ENCODE measurements at regions not wholly inside any gene's neighbourhood (a gene's known extent, or its start where the extent isn't known, plus 50 kb on each side); places are given as distances from the start of the nearest gene placed in this dataset.

DNA sequence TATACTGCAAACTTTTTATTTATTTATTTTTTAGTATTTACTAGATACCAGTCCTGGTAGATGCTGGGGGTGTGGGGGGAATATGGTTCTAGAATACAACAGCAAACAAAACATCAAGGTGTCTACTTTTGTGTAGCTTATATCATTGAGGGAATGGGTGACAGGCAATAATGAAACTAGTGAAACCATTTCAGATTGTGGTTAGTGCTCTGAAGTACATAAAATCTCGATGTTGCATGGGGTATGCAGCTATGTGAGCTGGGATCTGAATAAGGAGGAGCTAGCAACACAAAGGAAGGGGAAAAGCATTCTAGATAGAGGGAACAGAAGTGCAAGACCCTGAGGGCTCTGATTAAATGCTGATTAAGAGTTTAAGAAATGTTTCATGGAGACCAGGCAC, 103.5 kb downstream of the WT1 start:
- TF ChIP-seq POLR2A (IDR thresholded peaks at IDR 0.05) (no peak), EP300 (IDR thresholded peaks at IDR 0.05) (no peak)
- TF ChIP-seq, protein P1, sequence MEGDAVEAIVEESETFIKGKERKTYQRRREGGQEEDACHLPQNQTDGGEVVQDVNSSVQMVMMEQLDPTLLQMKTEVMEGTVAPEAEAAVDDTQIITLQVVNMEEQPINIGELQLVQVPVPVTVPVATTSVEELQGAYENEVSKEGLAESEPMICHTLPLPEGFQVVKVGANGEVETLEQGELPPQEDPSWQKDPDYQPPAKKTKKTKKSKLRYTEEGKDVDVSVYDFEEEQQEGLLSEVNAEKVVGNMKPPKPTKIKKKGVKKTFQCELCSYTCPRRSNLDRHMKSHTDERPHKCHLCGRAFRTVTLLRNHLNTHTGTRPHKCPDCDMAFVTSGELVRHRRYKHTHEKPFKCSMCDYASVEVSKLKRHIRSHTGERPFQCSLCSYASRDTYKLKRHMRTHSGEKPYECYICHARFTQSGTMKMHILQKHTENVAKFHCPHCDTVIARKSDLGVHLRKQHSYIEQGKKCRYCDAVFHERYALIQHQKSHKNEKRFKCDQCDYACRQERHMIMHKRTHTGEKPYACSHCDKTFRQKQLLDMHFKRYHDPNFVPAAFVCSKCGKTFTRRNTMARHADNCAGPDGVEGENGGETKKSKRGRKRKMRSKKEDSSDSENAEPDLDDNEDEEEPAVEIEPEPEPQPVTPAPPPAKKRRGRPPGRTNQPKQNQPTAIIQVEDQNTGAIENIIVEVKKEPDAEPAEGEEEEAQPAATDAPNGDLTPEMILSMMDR (IDR thresholded peaks at IDR 0.05): no peak
